Adipocyte (in vitro differentiated cells): ENCODE measurements at regions not wholly inside any gene's neighbourhood (a gene's known extent, or its start where the extent isn't known, plus 50 kb on each side); places are given as distances from the start of the nearest gene placed in this dataset.
A peak's percentile ranks its signal among the peaks of the same experiment; 100 is the strongest.

Experiments
- DNase-seq: peaks from one replicate; pipeline ENCODE4 v3.0.0-alpha.2; 2015; ENCODE audit warnings: low read depth
- H3K27me3 ChIP-seq: replicated peaks from 2 replicates; pipeline ENCODE4 v1.7.0; 2013; ENCODE audit warnings: mild to moderate bottlenecking, low read length, moderate library complexity; ENCODE audit not compliant: control insufficient read depth, insufficient read depth
- H3K36me3 ChIP-seq: 2 replicates; pipeline ENCODE4 v1.7.0; 2013; ENCODE audit warnings: low read length, mild to moderate bottlenecking, moderate library complexity; ENCODE audit not compliant: control insufficient read depth, insufficient read depth, severe bottlenecking
- H3K4me1 ChIP-seq: 2 replicates; pipeline ENCODE4 v1.7.0; 2013; ENCODE audit warnings: mild to moderate bottlenecking, low read length, moderate library complexity; ENCODE audit not compliant: control insufficient read depth, insufficient read depth
- H3K4me3 ChIP-seq: 2 replicates; pipeline ENCODE4 v1.7.0; 2013; ENCODE audit warnings: mild to moderate bottlenecking, low read length, moderate library complexity
- H3K9ac ChIP-seq: 2 replicates; pipeline ENCODE4 v1.7.0; 2013; ENCODE audit warnings: mild to moderate bottlenecking, low read length, moderate library complexity
- H3K9me3 ChIP-seq: 2 replicates; pipeline ENCODE4 v1.7.0; 2013; ENCODE audit warnings: mild to moderate bottlenecking, low read length, moderate library complexity; ENCODE audit not compliant: control insufficient read depth

- peak; percentile 9 for DNase-seq
- Histone ChIP-seq H3K36me3 (no peaks in the 10 kb centered on the region), H3K4me3 (no peak overlapping the region), H3K4me1 (peaks cover 24% of the 10 kb centered on the region), H3K27me3 (no peaks in the 10 kb centered on the region), H3K9ac (no peak overlapping the region), H3K9me3 (no peaks in the 10 kb centered on the region)
Measured at GRCh38 chr4:110675426-110675825, 52.5 kb upstream of the PITX2 start.

- no peaks in the 10 kb centered on the region for H3K9me3 ChIP-seq
- no peak overlapping the region for H3K4me3 ChIP-seq
- no peaks in the 10 kb centered on the region for H3K36me3 ChIP-seq
- no peaks in the 10 kb centered on the region for H3K27me3 ChIP-seq
- H3K4me1 ChIP-seq = peaks cover 24% of the 10 kb centered on the region
- no peak for DNase-seq
- H3K9ac ChIP-seq = no peak overlapping the region
Measured at GRCh38 chr4:110676241-110676640, 53.4 kb upstream of the PITX2 start.

- no peaks in the 10 kb centered on the region for H3K36me3 ChIP-seq
- no peak overlapping the region for H3K9ac ChIP-seq
- H3K27me3 ChIP-seq = no peaks in the 10 kb centered on the region
- H3K4me3 ChIP-seq = no peak overlapping the region
- H3K9me3 ChIP-seq = no peaks in the 10 kb centered on the region
- peaks cover 24% of the 10 kb centered on the region for H3K4me1 ChIP-seq
- no peak for DNase-seq
Measured at GRCh38 chr4:110678517-110679227, 55.8 kb upstream of the PITX2 start.

GRCh38 chr4:110680265-110680664 lies 57.4 kb upstream of the PITX2 start:
- no peaks in the 10 kb centered on the region for H3K36me3 ChIP-seq
- H3K9me3 ChIP-seq = no peaks in the 10 kb centered on the region
- no peak overlapping the region for H3K4me3 ChIP-seq
- peaks cover 21% of the 10 kb centered on the region for H3K4me1 ChIP-seq
- no peak overlapping the region for H3K9ac ChIP-seq
- no peaks in the 10 kb centered on the region for H3K27me3 ChIP-seq
- no peak for DNase-seq

- Histone ChIP-seq H3K9ac (no peak overlapping the region), H3K27me3 (no peaks in the 10 kb centered on the region), H3K36me3 (no peaks in the 10 kb centered on the region), H3K9me3 (no peaks in the 10 kb centered on the region), H3K4me1 (peaks cover 10% of the 10 kb centered on the region), H3K4me3 (no peak overlapping the region)
- DNase-seq = no peak
Measured at GRCh38 chr4:110681381-110681780, 58.5 kb upstream of the PITX2 start.

- Histone ChIP-seq H3K27me3 (no peaks in the 10 kb centered on the region), H3K4me1 (peaks cover 3% of the 10 kb centered on the region), H3K9me3 (no peaks in the 10 kb centered on the region), H3K4me3 (no peak overlapping the region), H3K9ac (no peak overlapping the region), H3K36me3 (no peaks in the 10 kb centered on the region)
- no peak for DNase-seq
Measured at GRCh38 chr4:110682311-110682710, 59.4 kb upstream of the PITX2 start.

GRCh38 chr4:110683601-110684000 lies 60.7 kb upstream of the PITX2 start:
- no peak for DNase-seq
- Histone ChIP-seq H3K9me3 (no peaks in the 10 kb centered on the region), H3K27me3 (no peaks in the 10 kb centered on the region), H3K36me3 (no peaks in the 10 kb centered on the region), H3K9ac (no peak overlapping the region), H3K4me3 (no peak overlapping the region), H3K4me1 (peaks cover 3% of the 10 kb centered on the region)

- H3K27me3 ChIP-seq = no peaks in the 10 kb centered on the region
- no peak for DNase-seq
- no peaks in the 10 kb centered on the region for H3K4me1 ChIP-seq
- peaks cover 6% of the 10 kb centered on the region for H3K9me3 ChIP-seq
- H3K4me3 ChIP-seq = no peak overlapping the region
- no peak overlapping the region for H3K9ac ChIP-seq
- H3K36me3 ChIP-seq = no peaks in the 10 kb centered on the region
Measured at GRCh38 chr4:110702326-110702725, 79.4 kb upstream of the PITX2 start.

GRCh38 chr4:110704748-110705439 lies 82.0 kb upstream of the PITX2 start:
- no peak overlapping the region for H3K9ac ChIP-seq
- DNase-seq = no peak

GRCh38 chr4:110705440-110705782 lies 82.5 kb upstream of the PITX2 start:
- Histone ChIP-seq H3K9me3 (no peaks in the 10 kb centered on the region), H3K4me1 (no peaks in the 10 kb centered on the region), H3K36me3 (no peaks in the 10 kb centered on the region), H3K27me3 (no peaks in the 10 kb centered on the region), H3K4me3 (no peak overlapping the region), H3K9ac (no peak overlapping the region)
- no peak for DNase-seq

More at GRCh38 chr4:110704748-110705439, 82.0 kb upstream of the PITX2 start:
- no peaks in the 10 kb centered on the region for H3K36me3 ChIP-seq
- no peak overlapping the region for H3K4me3 ChIP-seq
- H3K4me1 ChIP-seq = no peaks in the 10 kb centered on the region
- H3K27me3 ChIP-seq = no peaks in the 10 kb centered on the region
- H3K9me3 ChIP-seq = no peaks in the 10 kb centered on the region

- Histone ChIP-seq H3K36me3 (no peaks in the 10 kb centered on the region), H3K9me3 (no peaks in the 10 kb centered on the region), H3K4me1 (no peaks in the 10 kb centered on the region), H3K9ac (no peak overlapping the region), H3K4me3 (no peak overlapping the region), H3K27me3 (no peaks in the 10 kb centered on the region)
- DNase-seq = no peak
Measured at GRCh38 chr4:110710070-110710469, 87.2 kb upstream of the PITX2 start.
